K562 (cell line): ENCODE measurements at regions not wholly inside any gene's neighbourhood (a gene's known extent, or its start where the extent isn't known, plus 50 kb on each side); places are given as distances from the start of the nearest gene placed in this dataset.
A peak's percentile ranks its signal among the peaks of the same experiment; 100 is the strongest.

Experiments
- ATAC-seq: fragments of 200-7000 bp; cut with Tn5 transposase; 3 replicates; pipeline ENCODE4 v1.9.1; 2020; ENCODE audit warnings: moderate library complexity
- BruUV-seq: library from RNA; stranded (reverse); fragments of 400-500 nt; replicated peaks from 2 replicates; lab custom pipeline; 2021; lab: Mats Ljungman, UMichigan
- CTCF ChIA-PET: fragments of 300-600 bp; formaldehyde crosslinking; extraction: SDS; loops from one replicate; lab custom pipeline; 2021; ENCODE audit warnings: low intra/inter-chr PET ratio; lab: Yijun Ruan, JAX
- POLR2A ChIA-PET: fragments of 300-600, 350-650 bp; sonication (Branson Sonifier 250); formaldehyde crosslinking; extraction: SDS; loops from one replicate; lab custom pipeline; 2021; ENCODE audit warnings: antibody characterized with exemption, inconsistent platforms; lab: Yijun Ruan, JAX
- DNase-seq, 4 experiments: peaks; one replicate each; pipeline versions ENCODE4 v3.0.0 to v3.0.0-alpha.2; 2011 to 2018; ENCODE audit warnings: low spot score in 3 of 4, mixed read lengths in 3 of 4; ENCODE audit errors: extremely low read depth in 1 of 4
- FAIRE-seq: peaks from 2 replicates; lab custom pipeline; 2011; peaks lifted over from hg19 to GRCh38; lab: Jason Lieb, UNC
- H2AFZ ChIP-seq: 2 replicates; pipeline ENCODE4 v1.6.0; 2011; ENCODE audit warnings: low read depth, low read length, control low read depth, inconsistent platforms
- H3K27ac ChIP-seq: fragments of 200-600 bp; 3 replicates; pipeline ENCODE4 v1.8.0; 2011; ENCODE audit warnings: low read depth, mild to moderate bottlenecking, control low read depth, inconsistent platforms, low read length, moderate library complexity, mixed read lengths; ENCODE audit errors: extremely low read depth
- H3K27me3 ChIP-seq, 2 experiments: fragments of 300-600 bp in 1 of 2; 2 replicates in 1 of 2; 3 replicates in 1 of 2; pipeline versions ENCODE4 v1.6.0 to v1.8.0; 2011; ENCODE audit warnings: inconsistent platforms in 2 of 2, low read length in 2 of 2, mild to moderate bottlenecking in 1 of 2, mixed read lengths in 1 of 2, moderate library complexity in 1 of 2; ENCODE audit not compliant: control insufficient read depth in 2 of 2, insufficient read depth in 2 of 2
- H3K36me3 ChIP-seq: fragments of 300-600 bp; 3 replicates; pipeline ENCODE4 v1.8.0; 2011; ENCODE audit warnings: mild to moderate bottlenecking, low read length, inconsistent platforms; ENCODE audit not compliant: control insufficient read depth, insufficient read depth
- H3K4me1 ChIP-seq, 2 experiments: fragments of 200-600 bp in 1 of 2; replicated peaks in 1 of 2; 2 replicates in 1 of 2; 3 replicates in 1 of 2; pipeline versions ENCODE4 v1.5.1 to v1.8.0; 2011; ENCODE audit warnings: inconsistent platforms in 2 of 2, low read length in 2 of 2, mild to moderate bottlenecking in 1 of 2, mixed read lengths in 1 of 2, moderate library complexity in 1 of 2; ENCODE audit not compliant: control insufficient read depth in 2 of 2, insufficient read depth in 2 of 2
- H3K4me2 ChIP-seq: 2 replicates; pipeline ENCODE4 v1.6.1; 2011; ENCODE audit warnings: low read length, control low read depth, inconsistent platforms, mixed read lengths; ENCODE audit not compliant: insufficient read depth
- H3K4me3 ChIP-seq: fragments of 200-600 bp; sonication (generic), shearing (Covaris generic); 2 replicates; pipeline ENCODE4 v1.5.1; 2016; ENCODE audit warnings: control low read depth, inconsistent platforms
- H3K79me2 ChIP-seq: fragments of 200-600 bp; 3 replicates; pipeline ENCODE4 v1.8.0; 2011; ENCODE audit warnings: low read length, inconsistent platforms; ENCODE audit not compliant: control insufficient read depth, insufficient read depth
- H3K9ac ChIP-seq, 2 experiments: 2 replicates each; pipeline versions ENCODE4 v1.6.0 to v1.6.1; 2011; ENCODE audit warnings: low read depth in 2 of 2, low read length in 2 of 2, control low read depth in 1 of 2, inconsistent platforms in 1 of 2, mild to moderate bottlenecking in 1 of 2, mixed read lengths in 1 of 2; ENCODE audit not compliant: insufficient read depth in 1 of 2
- H3K9me1 ChIP-seq: one replicate; pipeline ENCODE4 v1.6.0; 2011; ENCODE audit warnings: inconsistent platforms, mild to moderate bottlenecking, low read length, moderate library complexity; ENCODE audit not compliant: control insufficient read depth, insufficient read depth
- H3K9me3 ChIP-seq: replicated peaks from 2 replicates; pipeline ENCODE4 v1.5.1; 2011; ENCODE audit warnings: low read depth, low read length, inconsistent platforms; ENCODE audit not compliant: control insufficient read depth, insufficient read depth
- H4K20me1 ChIP-seq: replicated peaks from 2 replicates; pipeline ENCODE4 v1.6.1; 2011; ENCODE audit warnings: low read length, inconsistent platforms, mixed read lengths; ENCODE audit not compliant: control insufficient read depth, insufficient read depth
- KLF1 ChIP-seq: fragments of 450-650 bp; IDR thresholded peaks from 2 replicates; pipeline ENCODE4 v1.6.1; 2016; ENCODE audit warnings: missing genetic modification characterization, missing compliant biosample characterization
- MAFG ChIP-seq: fragments of 450-650 bp; conservative IDR thresholded peaks from 2 replicates; pipeline ENCODE4 v1.6.1; 2016; ENCODE audit warnings: missing genetic modification characterization, missing compliant biosample characterization
- NFE2 ChIP-seq: IDR thresholded peaks from 2 replicates; pipeline ENCODE4 v1.6.1; 2014; ENCODE audit warnings: antibody characterized with exemption, low read depth
- TFE3 ChIP-seq: fragments of 450-650 bp; formaldehyde crosslinking; IDR thresholded peaks from 2 replicates; pipeline ENCODE4 v1.4.0; 2020; ENCODE audit warnings: mild to moderate bottlenecking, mixed read lengths
- ZBTB9 ChIP-seq: fragments of 450-650 bp; formaldehyde crosslinking; IDR thresholded peaks from 2 replicates; pipeline ENCODE4 v1.4.0; 2020; ENCODE audit warnings: mild to moderate bottlenecking, moderate library complexity
- WGBS: fragments of 100-300 bp; shearing (Covaris generic); methylation state at CpG from one replicate; pipeline ENCODE4 v1.1.6; 2016; ENCODE audit warnings: low coverage, mixed read lengths; ENCODE audit not compliant: insufficient coverage; ENCODE audit errors: missing lambda C conversion rate; 5-methylcytosine and 5-hydroxymethylcytosine counted together
- in situ Hi-C: fragments of 300-500 bp; cut with MboI; formaldehyde crosslinking; loops from 4 replicates; pipeline ENCODE4 v1.15.0; 2018; ENCODE audit warnings: inconsistent platforms, mixed read lengths
- intact Hi-C: fragments of 100-400 bp; cut with micrococcal nuclease; formaldehyde crosslinking; loops from 2 replicates; pipeline ENCODE4 v1.14.2; 2022

- in situ Hi-C loops (no loop called here), intact Hi-C loops (no loop called here)
- Histone ChIP-seq H2AFZ (no peak overlapping the region), H3K79me2 (no peaks in the 10 kb centered on the region), H3K9me1 (no peaks in the 10 kb centered on the region), H3K27me3 (peaks cover 0 to 2% of the 10 kb centered on the region in 2 experiments; a peak in 1 of 5 replicates), H3K36me3 (no peaks in the 10 kb centered on the region), H3K9me3 (no peaks in the 10 kb centered on the region), H4K20me1 (no peaks in the 10 kb centered on the region), H3K9ac (no peak overlapping the region), H3K4me2 (no peak overlapping the region), H3K27ac (no peak overlapping the region), H3K4me1 (no peaks in the 10 kb centered on the region), H3K4me3 (no peak overlapping the region)
- TF ChIP-seq NFE2 (peak; percentile 47), TFE3 (CRISPR knock-in tag) (no peak), KLF1 (tag) (no peak), MAFG (tag) (peak; percentile 42), ZBTB9 (CRISPR knock-in tag) (no peak)
- POLR2A ChIA-PET = no interaction called here
- CTCF ChIA-PET = no interaction called here
- ATAC-seq (no peak), FAIRE-seq (no peak), DNase-seq (no peak)
- 0% methylated on average over 4 of the region's 4 CpGs for WGBS
- BruUV-seq = no TSS peak
These were observed 775.6 kb upstream of the EEF2KMT start for GRCh38 chr16:5873221-5873620.
